ENCODE measurements at regions not wholly inside any gene's neighbourhood (a gene's known extent, or its start where the extent isn't known, plus 50 kb on each side); places are given as distances from the start of the nearest gene placed in this dataset.

DNA sequence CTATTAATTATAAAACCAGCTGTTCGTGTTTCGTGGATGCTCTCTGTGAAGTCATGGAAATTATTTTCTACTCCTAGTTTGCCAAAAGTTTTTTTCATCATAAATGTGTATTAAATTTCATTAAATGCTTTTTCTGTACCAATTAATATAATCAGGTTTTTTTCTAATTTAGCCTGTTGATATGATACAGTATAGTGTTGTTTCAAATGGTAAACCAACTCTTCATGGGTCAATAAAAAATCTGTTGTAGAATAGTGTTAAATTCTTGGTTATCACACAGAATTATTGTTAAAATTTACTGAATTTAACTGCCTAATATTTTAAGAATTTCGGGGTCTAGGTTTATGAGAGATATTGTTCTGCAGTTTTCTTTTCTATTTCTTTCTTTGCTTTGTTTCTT, 505.9 kb upstream of the MANEA start:
- no peak for DNase-seq

DNA sequence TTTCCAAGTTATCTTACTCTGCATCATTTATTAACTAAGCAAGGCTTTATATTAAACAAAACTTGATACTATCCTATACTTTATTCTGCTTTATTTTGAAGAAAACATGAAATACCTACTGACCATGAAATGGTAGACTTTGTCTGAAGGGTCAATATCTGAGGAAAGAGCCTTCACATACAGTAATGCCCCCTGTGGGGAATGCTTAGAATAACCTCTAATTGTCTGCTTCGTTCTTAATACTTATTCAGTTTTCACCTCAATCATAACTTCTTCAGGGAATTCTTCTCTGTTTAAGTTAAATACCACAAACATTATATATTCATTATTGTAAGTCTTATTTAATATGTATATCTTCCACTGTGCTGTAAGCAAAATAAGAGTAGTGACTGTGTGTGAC, 498.9 kb upstream of the MANEA start:
- DNase-seq: no peak

DNA sequence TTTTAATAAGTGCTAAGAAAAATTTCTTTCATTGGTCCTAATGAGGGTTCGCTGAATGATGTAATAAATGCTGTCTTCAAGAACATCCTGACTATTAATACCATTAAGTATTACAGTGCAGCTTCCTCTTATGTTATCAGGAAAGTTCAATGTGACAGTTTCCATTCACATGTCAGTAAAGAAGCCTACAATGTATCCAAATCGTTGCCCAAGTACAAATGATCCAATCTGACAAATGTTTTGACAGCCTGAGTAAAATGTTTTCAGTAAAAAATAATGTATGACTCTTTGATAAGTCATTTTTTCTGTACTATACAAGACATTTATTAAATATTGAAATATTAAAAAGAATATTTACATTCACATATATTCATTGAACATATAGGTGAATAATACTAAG, 496.1 kb upstream of the MANEA start:
- no peak for DNase-seq

DNA sequence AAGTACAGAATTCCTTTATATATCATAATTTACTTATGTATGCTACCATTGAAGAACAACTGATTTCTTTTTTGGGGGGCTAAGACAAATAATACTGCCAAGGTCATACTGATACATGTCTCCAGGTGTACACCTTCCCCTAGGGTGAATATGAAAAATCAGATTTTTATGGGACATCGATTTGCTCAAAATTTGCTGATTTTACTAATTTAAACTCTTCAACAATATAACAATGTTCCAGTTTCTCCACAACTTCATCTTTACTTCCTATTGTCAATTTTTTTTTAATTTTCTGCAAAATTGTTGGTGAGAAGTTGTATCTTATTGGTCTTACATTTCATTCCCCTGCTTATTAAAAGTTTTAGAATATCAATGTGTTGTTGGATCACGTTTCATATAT, 495.4 kb upstream of the MANEA start:
- DNase-seq: no peak

- DNase-seq: no peak
Observed at GRCh38 chr6:95083506-95083905, 493.8 kb upstream of the MANEA start.

- DNase-seq: no peak
Observed at GRCh38 chr6:95084867-95085266, 492.5 kb upstream of the MANEA start.

- DNase-seq: peak; percentile 87
Observed at GRCh38 chr6:95087394-95088097, 489.8 kb upstream of the MANEA start.

DNA sequence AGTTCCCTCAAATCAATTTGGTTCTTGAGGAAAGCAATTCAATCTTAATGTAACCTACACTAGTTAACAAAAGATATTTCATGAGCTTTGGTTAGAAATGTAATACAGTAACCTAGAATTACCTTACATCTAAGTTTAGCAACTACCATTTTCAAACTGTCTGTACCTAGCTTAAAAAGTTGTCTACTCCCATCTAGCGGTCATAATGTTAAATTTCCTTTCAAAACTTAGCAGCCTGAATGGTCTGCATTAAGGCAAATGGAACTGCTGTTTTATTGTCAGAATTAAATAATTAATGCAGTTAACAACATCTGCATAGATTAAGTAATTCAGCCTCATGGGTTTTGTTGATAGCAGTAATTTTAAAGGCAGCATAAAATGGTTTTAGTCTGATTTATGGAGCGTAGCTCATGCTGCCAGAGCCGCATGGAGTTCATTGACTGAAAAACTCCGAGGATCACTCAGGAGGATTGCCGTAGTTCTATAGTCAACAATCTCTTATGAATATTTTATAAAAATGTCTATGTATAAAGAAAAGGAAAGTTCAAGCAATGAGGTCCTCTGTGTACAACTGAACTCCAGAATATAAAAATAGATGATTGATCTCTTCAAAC, 485.4 kb upstream of the MANEA start:
- peak; percentile 65 for DNase-seq

- DNase-seq: no peak
Observed at GRCh38 chr6:95093154-95093553, 484.2 kb upstream of the MANEA start.

DNA sequence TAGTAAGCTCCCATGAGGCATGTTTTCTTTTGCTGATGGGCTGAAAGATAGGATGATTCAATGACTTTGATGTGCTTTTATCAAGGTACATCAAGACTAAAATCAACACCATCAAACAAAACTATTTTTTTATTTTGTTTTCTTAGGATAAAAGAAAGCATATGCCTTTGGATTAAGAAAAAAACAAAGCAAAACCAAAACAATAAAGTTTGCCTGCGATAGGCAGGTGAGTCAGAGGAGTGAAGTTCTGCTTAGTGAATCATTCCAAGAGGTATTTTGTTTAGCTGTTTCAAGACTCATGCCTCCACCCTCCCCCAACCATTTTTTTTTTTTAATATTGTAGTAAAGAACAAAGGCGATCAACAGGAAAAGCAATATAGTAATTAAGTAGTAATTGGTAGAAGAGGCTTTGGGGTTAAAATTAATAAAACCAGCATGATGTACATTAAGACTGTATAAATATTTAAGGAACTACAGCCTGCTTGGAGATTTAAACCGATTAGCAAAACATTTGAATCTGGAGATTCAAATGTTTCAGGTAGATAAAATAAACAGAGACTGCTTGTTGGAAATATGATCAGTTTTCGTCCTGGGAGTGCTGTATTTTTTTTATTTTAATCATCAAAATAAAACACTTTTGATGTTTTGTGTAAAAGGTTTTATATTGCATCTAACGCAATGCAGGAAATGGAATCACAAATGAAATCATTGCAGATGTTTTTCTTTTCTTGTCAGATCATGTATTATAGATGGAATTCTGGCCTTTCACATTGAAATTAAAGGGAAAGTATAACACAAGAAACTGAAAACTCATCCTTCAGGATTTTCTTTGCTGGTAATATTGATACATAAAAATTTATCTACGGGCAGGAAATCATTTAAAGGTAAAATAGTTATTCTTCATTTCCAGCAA, 482.3 kb upstream of the MANEA start:
- peak; percentile 83 for DNase-seq

DNA sequence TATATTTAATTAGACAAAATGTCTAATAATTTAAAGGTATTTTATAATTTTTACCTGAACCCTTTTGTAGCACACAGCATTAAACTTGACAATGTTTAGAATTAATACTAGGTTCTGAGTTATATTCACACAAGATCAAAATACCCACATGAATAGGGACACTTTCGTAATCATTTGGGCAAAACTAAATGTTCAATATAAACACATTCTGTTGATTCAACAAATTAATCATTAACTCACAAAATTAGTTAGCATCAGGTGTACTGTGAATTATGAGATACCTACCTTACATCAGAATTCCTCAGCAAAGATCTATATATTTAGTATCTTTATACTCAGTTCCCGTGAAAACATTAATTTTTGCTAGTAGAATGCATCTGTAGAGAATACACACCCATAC, 481.5 kb upstream of the MANEA start:
- no peak for DNase-seq

DNA sequence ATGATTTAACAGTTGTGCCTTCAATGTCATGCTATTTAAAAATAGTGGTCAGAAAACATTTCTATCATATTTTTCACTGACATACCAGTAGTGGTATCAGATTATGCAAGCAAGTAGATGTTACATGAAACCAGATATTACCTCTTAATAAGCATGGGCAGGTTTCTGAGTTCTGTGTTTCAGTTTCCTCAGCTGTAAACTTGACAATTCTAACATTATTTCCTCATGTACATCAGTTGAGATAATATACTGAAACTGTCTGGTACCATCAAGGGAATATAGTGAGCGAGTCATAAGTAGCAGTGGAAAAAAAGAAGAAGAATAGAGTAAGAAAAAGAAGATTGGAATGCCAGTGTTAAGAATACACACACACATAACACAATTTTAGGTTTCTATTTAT, 477.9 kb upstream of the MANEA start:
- no peak for DNase-seq

GRCh38 chr6:95109212-95109611, 468.1 kb upstream of the MANEA start:
- DNase-seq: no peak

DNA sequence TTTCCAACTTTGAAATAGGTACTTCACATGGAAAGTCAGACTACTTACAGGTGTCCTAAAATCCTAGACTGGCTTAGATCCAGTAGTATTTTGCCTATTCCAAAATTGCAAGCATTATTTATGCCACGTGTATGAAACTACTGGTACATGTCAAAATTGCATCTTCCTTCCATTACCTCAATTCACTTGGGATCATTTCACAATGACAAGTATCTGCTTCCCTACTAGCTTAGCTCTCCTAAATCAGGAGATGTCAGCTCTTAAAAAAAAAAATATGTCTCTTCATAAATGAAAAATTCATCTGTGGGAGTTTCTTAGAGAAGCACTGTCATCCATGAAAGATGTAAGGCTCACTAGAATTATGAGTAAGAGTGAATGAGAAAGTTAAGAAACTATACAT, 466.6 kb upstream of the MANEA start:
- DNase-seq: no peak

DNA sequence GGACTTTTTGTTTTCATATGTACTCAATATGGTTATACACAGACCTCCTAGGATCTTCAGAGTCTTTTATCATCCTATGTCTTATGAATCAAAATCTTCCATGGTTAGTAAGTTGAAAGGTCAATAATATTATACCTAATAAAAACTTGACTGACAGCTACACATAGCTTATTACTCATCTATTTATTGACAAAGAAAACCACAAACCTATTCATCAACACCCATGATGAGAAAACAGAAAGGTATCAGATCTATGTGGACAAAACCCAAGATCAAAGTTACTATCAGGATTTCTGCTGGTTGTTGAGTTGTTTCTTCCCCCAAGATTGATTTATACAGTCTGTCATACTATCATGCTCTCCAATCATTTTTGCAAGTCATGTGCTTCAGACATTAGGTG, 460.1 kb upstream of the MANEA start:
- no peak for DNase-seq

DNA sequence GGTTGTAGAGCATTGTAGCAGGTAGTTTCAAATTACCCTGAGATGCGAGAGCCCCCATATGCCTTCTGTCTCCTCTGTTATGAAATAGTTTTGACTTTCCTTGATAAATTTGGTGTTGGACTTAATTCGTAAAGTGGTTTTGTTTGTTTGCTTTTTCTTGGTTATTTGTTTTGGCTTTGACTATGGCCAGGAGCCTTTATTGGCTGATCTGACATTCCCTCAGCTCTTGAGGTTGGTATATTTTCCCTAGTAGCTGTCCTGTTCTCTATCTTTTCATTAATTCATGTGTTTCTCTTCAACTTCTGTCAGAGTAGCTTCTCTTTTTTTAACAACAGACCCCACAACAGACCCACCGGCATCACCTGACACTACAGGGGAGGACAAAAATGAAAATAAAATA, 457.4 kb upstream of the MANEA start:
- no peak for DNase-seq

- DNase-seq: no peak
Observed at GRCh38 chr6:95120984-95121383, 456.4 kb upstream of the MANEA start.

DNA sequence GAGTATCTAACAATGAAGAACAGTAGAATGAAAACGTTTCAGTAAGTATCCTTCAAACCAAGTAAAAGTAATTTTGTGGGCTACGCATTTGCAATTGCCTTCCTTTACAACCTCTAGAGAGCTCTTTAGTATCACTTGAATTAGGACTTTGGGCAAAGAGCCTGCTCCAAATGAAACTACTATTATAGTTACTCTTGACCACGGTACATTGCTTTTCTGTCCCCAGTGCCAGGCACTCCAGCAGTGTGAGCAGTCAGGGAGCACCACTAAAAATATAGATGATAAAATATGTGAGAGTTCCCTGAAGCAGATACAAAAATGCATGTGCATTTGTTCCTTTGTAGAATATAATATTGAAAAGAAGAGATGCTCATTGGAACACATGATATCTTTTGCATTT, 450.1 kb upstream of the MANEA start:
- DNase-seq: no peak

DNA sequence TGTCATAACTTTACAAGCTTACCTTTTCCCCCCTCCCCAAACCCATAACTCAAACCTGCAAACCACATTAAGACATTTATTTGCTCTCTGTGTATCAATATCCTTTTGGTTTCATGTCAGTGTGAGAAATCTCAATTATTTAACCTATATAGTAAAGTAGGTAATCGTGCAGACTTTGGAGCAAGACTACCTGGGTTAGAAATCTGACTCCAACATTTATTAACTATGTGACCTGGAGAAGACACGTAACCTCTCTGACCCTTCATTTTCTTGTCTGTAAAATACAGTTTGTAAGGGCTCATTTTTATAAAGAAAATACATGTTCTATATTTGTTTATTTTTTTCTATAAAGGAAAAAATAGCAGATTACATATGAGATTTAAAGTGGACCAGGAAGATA, 448.9 kb upstream of the MANEA start:
- no peak for DNase-seq

GRCh38 chr6:95128947-95129346, 448.4 kb upstream of the MANEA start:
- DNase-seq: no peak

GRCh38 chr6:95133578-95133977, 443.8 kb upstream of the MANEA start:
- peak; percentile 40 for DNase-seq

GRCh38 chr6:95135182-95135581, 442.2 kb upstream of the MANEA start:
- no peak for DNase-seq

DNA sequence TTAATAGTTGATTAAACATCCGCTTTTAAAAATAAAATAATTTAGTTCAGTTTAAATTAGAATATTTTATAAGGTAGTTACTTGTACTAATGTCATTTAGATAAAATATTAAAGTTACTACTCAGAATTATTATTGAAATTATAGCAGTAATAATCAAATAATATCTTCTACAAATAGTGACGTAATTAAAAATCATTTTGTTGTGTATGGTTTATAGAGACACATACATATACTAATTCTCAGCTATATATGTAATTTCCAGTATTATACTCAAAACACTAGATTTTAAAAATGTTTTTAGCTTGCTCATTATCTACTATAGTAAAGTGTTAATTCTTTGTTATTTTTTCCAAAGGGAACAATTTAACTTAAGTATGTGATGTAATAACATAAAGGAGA, 435.2 kb upstream of the MANEA start:
- no peak for DNase-seq

Data from HCEC 1CT (cell line).